CD8-positive, alpha-beta memory T cell (primary cell): ENCODE measurements at regions not wholly inside any gene's neighbourhood (a gene's known extent, or its start where the extent isn't known, plus 50 kb on each side); places are given as distances from the start of the nearest gene placed in this dataset.

Experiments
- CTCF ChIA-PET: fragments of 350-600 bp; sonication (Branson Sonifier 250); formaldehyde crosslinking; loops from one replicate; lab custom pipeline; 2021; ENCODE audit warnings: antibody characterized with exemption; lab: Charles Lee
- POLR2A ChIA-PET: fragments of 350-600 bp; sonication (Branson Sonifier 250); formaldehyde crosslinking; loops from one replicate; lab custom pipeline; 2021; ENCODE audit warnings: antibody characterized with exemption; lab: Charles Lee
- DNase-seq, 5 donors: peaks; one replicate each; pipeline versions ENCODE4 v3.0.0 to v3.0.0-alpha.2; 2020 to 2022; ENCODE audit warnings: mixed read lengths in 1 of 5
- H3K27ac ChIP-seq: one replicate; pipeline ENCODE4 v1.7.0; 2013; ENCODE audit warnings: low read depth, mild to moderate bottlenecking, low read length, moderate library complexity
- H3K27me3 ChIP-seq: 2 replicates; pipeline ENCODE4 v1.7.0; 2013; ENCODE audit warnings: low read length, mild to moderate bottlenecking; ENCODE audit not compliant: insufficient read depth, poor library complexity, severe bottlenecking
- H3K36me3 ChIP-seq: 2 replicates; pipeline ENCODE4 v1.7.0; 2013; ENCODE audit warnings: mild to moderate bottlenecking, low read length, moderate library complexity; ENCODE audit not compliant: insufficient read depth
- H3K4me1 ChIP-seq: 2 replicates; pipeline ENCODE4 v1.7.0; 2013; ENCODE audit warnings: mild to moderate bottlenecking, low read length, moderate library complexity; ENCODE audit not compliant: insufficient read depth
- H3K4me3 ChIP-seq: 2 replicates; pipeline ENCODE4 v1.7.0; 2013; ENCODE audit warnings: mild to moderate bottlenecking, low read length
- H3K9me3 ChIP-seq: 2 replicates; pipeline ENCODE4 v1.7.0; 2013; ENCODE audit warnings: mild to moderate bottlenecking, low read length
- H3K27ac Mint-ChIP-seq, 8 donors: one replicate each; pipeline ENCODE4 v1.8.0; 2020 to 2021; ENCODE audit warnings: mixed read lengths in 8 of 8, mild to moderate bottlenecking in 6 of 8, inconsistent platforms in 3 of 8, moderate library complexity in 3 of 8
- H3K27me3 Mint-ChIP-seq, 2 donors: one replicate each; pipeline ENCODE4 v1.8.0; 2020 to 2021; ENCODE audit warnings: mixed read lengths in 2 of 2, mild to moderate bottlenecking in 1 of 2, moderate library complexity in 1 of 2
- H3K36me3 Mint-ChIP-seq, 3 donors: one replicate each; pipeline ENCODE4 v1.8.0; 2020 to 2021; ENCODE audit warnings: mixed read lengths in 3 of 3, inconsistent platforms in 1 of 3, mild to moderate bottlenecking in 1 of 3
- H3K4me1 Mint-ChIP-seq, 3 donors: one replicate each; pipeline ENCODE4 v1.8.0; 2020 to 2021; ENCODE audit warnings: mixed read lengths in 3 of 3, inconsistent platforms in 1 of 3, mild to moderate bottlenecking in 1 of 3
- H3K4me3 Mint-ChIP-seq, 7 donors: one replicate each; pipeline ENCODE4 v1.8.0; 2020 to 2021; ENCODE audit warnings: mixed read lengths in 7 of 7, mild to moderate bottlenecking in 6 of 7, moderate library complexity in 4 of 7, inconsistent platforms in 2 of 7
- H3K9me3 Mint-ChIP-seq, 5 donors: one replicate each; pipeline ENCODE4 v1.8.0; 2020 to 2022; ENCODE audit warnings: mixed read lengths in 5 of 5, mild to moderate bottlenecking in 3 of 5, moderate library complexity in 2 of 5, inconsistent platforms in 1 of 5

GRCh38 chr11:42195289-42196013, 736.0 kb upstream of the LRRC4C start:
- Histone ChIP-seq H3K4me3 (no peak overlapping the region), H3K4me1 (no peaks in the 10 kb centered on the region), H3K27me3 (no peaks in the 10 kb centered on the region), H3K27ac (no peak overlapping the region), H3K9me3 (no peaks in the 10 kb centered on the region), H3K36me3 (no peaks in the 10 kb centered on the region)
- H3K36me3 Mint-ChIP-seq: no peaks in the 10 kb centered on the region
- H3K27me3 Mint-ChIP-seq: no peaks in the 10 kb centered on the region
- CTCF ChIA-PET: no interaction called here
- POLR2A ChIA-PET: no interaction called here
- H3K4me1 Mint-ChIP-seq: no peaks in the 10 kb centered on the region
- no peak for DNase-seq
- no peak overlapping the region for H3K4me3 Mint-ChIP-seq
- H3K27ac Mint-ChIP-seq: no peak overlapping the region
- H3K9me3 Mint-ChIP-seq: peaks cover 6 to 30% (median 15%) of the 10 kb centered on the region in 5 donors

GRCh38 chr11:42200311-42200710, 740.9 kb upstream of the LRRC4C start:
- no peaks in the 10 kb centered on the region for H3K36me3 Mint-ChIP-seq

GRCh38 chr11:42201603-42202148, 742.2 kb upstream of the LRRC4C start:
- DNase-seq: no peak
- Histone ChIP-seq H3K4me1 (no peaks in the 10 kb centered on the region), H3K9me3 (no peaks in the 10 kb centered on the region), H3K27ac (no peak overlapping the region), H3K27me3 (no peaks in the 10 kb centered on the region), H3K4me3 (no peak overlapping the region), H3K36me3 (no peaks in the 10 kb centered on the region)
- H3K27me3 Mint-ChIP-seq: no peaks in the 10 kb centered on the region
- H3K9me3 Mint-ChIP-seq: peaks cover 6 to 38% (median 19%) of the 10 kb centered on the region in 5 donors
- H3K4me1 Mint-ChIP-seq: no peaks in the 10 kb centered on the region
- ChIA-PET POLR2A (no interaction called here), CTCF (no interaction called here)
- no peak overlapping the region for H3K4me3 Mint-ChIP-seq
- H3K36me3 Mint-ChIP-seq: no peaks in the 10 kb centered on the region
- peak overlapping the region in 1 of 8 donors; percentile 68 for H3K27ac Mint-ChIP-seq

More at GRCh38 chr11:42200311-42200710, 740.9 kb upstream of the LRRC4C start:
- H3K27me3 Mint-ChIP-seq: no peaks in the 10 kb centered on the region
- ChIA-PET CTCF (no interaction called here), POLR2A (no interaction called here)
- no peak for DNase-seq
- no peaks in the 10 kb centered on the region for H3K4me1 Mint-ChIP-seq
- H3K9me3 ChIP-seq: no peaks in the 10 kb centered on the region
- H3K4me3 ChIP-seq: no peak overlapping the region
- no peaks in the 10 kb centered on the region for H3K36me3 ChIP-seq
- no peaks in the 10 kb centered on the region for H3K27me3 ChIP-seq
- H3K4me1 ChIP-seq: no peaks in the 10 kb centered on the region
- no peak overlapping the region for H3K27ac ChIP-seq
- peaks cover 9 to 44% (median 19%) of the 10 kb centered on the region in 5 donors for H3K9me3 Mint-ChIP-seq
- H3K4me3 Mint-ChIP-seq: no peak overlapping the region
- no peak overlapping the region for H3K27ac Mint-ChIP-seq

GRCh38 chr11:42205518-42205917, 746.1 kb upstream of the LRRC4C start:
- Histone ChIP-seq H3K27ac (no peak overlapping the region), H3K4me3 (no peak overlapping the region)
- H3K27me3 Mint-ChIP-seq: no peaks in the 10 kb centered on the region

GRCh38 chr11:42225664-42226063, 766.2 kb upstream of the LRRC4C start:
- no peaks in the 10 kb centered on the region for H3K9me3 ChIP-seq
- no peak overlapping the region for H3K27ac Mint-ChIP-seq
- H3K27me3 Mint-ChIP-seq: no peaks in the 10 kb centered on the region
- no peaks in the 10 kb centered on the region for H3K27me3 ChIP-seq
- no peak overlapping the region for H3K27ac ChIP-seq
- H3K36me3 ChIP-seq: no peaks in the 10 kb centered on the region
- H3K9me3 Mint-ChIP-seq: peaks cover 5 to 15% (median 7%) of the 10 kb centered on the region in 5 donors
- H3K4me3 ChIP-seq: no peak overlapping the region
- H3K36me3 Mint-ChIP-seq: no peaks in the 10 kb centered on the region
- ChIA-PET POLR2A (no interaction called here), CTCF (no interaction called here)
- H3K4me1 ChIP-seq: no peaks in the 10 kb centered on the region
- DNase-seq: no peak
- H3K4me1 Mint-ChIP-seq: no peaks in the 10 kb centered on the region
- no peak overlapping the region for H3K4me3 Mint-ChIP-seq

More at GRCh38 chr11:42205518-42205917, 746.1 kb upstream of the LRRC4C start:
- no peaks in the 10 kb centered on the region for H3K9me3 ChIP-seq
- no peaks in the 10 kb centered on the region for H3K4me1 ChIP-seq
- ChIA-PET POLR2A (no interaction called here), CTCF (no interaction called here)
- no peak overlapping the region for H3K27ac Mint-ChIP-seq
- H3K4me3 Mint-ChIP-seq: no peak overlapping the region
- peaks cover 16 to 40% (median 18%) of the 10 kb centered on the region in 5 donors for H3K9me3 Mint-ChIP-seq
- DNase-seq: no peak
- H3K36me3 Mint-ChIP-seq: no peaks in the 10 kb centered on the region
- no peaks in the 10 kb centered on the region for H3K36me3 ChIP-seq
- H3K4me1 Mint-ChIP-seq: no peaks in the 10 kb centered on the region
- no peaks in the 10 kb centered on the region for H3K27me3 ChIP-seq

GRCh38 chr11:42232673-42233072, 773.2 kb upstream of the LRRC4C start:
- ChIA-PET POLR2A (no interaction called here), CTCF (no interaction called here)
- Mint-ChIP-seq H3K27ac (no peak overlapping the region), H3K36me3 (no peaks in the 10 kb centered on the region), H3K9me3 (peaks cover 1 to 52% (median 15%) of the 10 kb centered on the region in 5 donors), H3K27me3 (no peaks in the 10 kb centered on the region), H3K4me1 (no peaks in the 10 kb centered on the region), H3K4me3 (no peak overlapping the region)
- H3K4me3 ChIP-seq: no peak overlapping the region
- H3K4me1 ChIP-seq: no peaks in the 10 kb centered on the region
- no peaks in the 10 kb centered on the region for H3K36me3 ChIP-seq
- no peak for DNase-seq
- H3K27ac ChIP-seq: no peak overlapping the region
- H3K27me3 ChIP-seq: no peaks in the 10 kb centered on the region
- no peaks in the 10 kb centered on the region for H3K9me3 ChIP-seq

GRCh38 chr11:42234451-42234951, 775.0 kb upstream of the LRRC4C start:
- Histone ChIP-seq H3K27me3 (no peaks in the 10 kb centered on the region), H3K4me3 (no peak overlapping the region), H3K27ac (no peak overlapping the region), H3K36me3 (no peaks in the 10 kb centered on the region), H3K9me3 (no peaks in the 10 kb centered on the region), H3K4me1 (no peaks in the 10 kb centered on the region)
- ChIA-PET POLR2A (no interaction called here), CTCF (no interaction called here)
- Mint-ChIP-seq H3K9me3 (peaks cover 1 to 52% (median 14%) of the 10 kb centered on the region in 5 donors), H3K36me3 (no peaks in the 10 kb centered on the region), H3K4me1 (no peaks in the 10 kb centered on the region), H3K27me3 (no peaks in the 10 kb centered on the region), H3K4me3 (no peak overlapping the region), H3K27ac (no peak overlapping the region)
- no peak for DNase-seq

GRCh38 chr11:42237701-42238235, 778.3 kb upstream of the LRRC4C start:
- Histone ChIP-seq H3K4me3 (no peak overlapping the region), H3K4me1 (no peaks in the 10 kb centered on the region), H3K27ac (no peak overlapping the region), H3K36me3 (no peaks in the 10 kb centered on the region), H3K27me3 (no peaks in the 10 kb centered on the region), H3K9me3 (no peaks in the 10 kb centered on the region)
- no peaks in the 10 kb centered on the region for H3K27me3 Mint-ChIP-seq
- H3K36me3 Mint-ChIP-seq: no peaks in the 10 kb centered on the region
- H3K27ac Mint-ChIP-seq: no peak overlapping the region
- H3K4me3 Mint-ChIP-seq: no peak overlapping the region
- POLR2A ChIA-PET: no interaction called here
- no peaks in the 10 kb centered on the region for H3K4me1 Mint-ChIP-seq
- CTCF ChIA-PET: no interaction called here
- H3K9me3 Mint-ChIP-seq: peaks cover 5 to 46% (median 17%) of the 10 kb centered on the region in 5 donors
- no peak for DNase-seq
